T-helper 2 cell (primary cell): ENCODE measurements at regions not wholly inside any gene's neighbourhood (a gene's known extent, or its start where the extent isn't known, plus 50 kb on each side); places are given as distances from the start of the nearest gene placed in this dataset.

Source experiments
- DNase-seq, 5 experiments: peaks; one replicate each; pipeline versions ENCODE4 v3.0.0 to v3.0.0-alpha.2; 2012 to 2022

DNA sequence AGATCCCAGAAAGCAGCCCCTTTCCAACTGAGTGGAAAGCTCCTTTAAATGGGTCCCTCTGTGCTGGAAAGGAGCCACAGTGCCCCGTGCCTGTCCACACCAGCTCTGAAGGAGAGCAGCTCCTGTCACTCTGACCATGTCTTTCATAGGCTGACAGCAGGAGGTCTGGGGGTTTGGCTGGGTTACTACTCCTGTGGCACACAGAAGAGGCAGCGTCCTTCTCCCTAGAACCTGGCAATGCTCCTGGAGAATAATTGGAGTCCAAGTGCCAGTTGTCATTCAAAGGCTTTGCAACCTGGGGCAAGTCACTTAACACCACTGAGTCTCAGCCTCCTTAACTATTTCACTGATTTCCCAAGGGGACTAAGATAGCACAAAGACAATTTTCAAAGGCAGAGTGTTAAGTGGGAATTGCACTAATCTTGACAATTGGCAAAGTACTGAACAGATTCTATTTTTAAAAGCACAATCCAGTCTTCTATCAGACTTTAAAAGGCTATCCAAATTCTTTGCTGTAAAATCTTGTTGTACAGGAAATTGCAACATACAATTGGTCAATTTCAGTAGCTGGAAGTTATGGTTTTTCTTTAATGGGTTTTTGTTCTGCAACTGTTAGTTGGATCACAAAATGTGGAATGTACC lies 457.2 kb downstream of the KIF16B start:
- no peak for DNase-seq

GRCh38 chr20:16113736-16114135 lies 459.5 kb downstream of the KIF16B start:
- no peak for DNase-seq

GRCh38 chr20:16111852-16112412 lies 461.3 kb downstream of the KIF16B start:
- no peak for DNase-seq

- no peak for DNase-seq
Observed at GRCh38 chr20:16111172-16111832, 461.9 kb downstream of the KIF16B start.

DNA sequence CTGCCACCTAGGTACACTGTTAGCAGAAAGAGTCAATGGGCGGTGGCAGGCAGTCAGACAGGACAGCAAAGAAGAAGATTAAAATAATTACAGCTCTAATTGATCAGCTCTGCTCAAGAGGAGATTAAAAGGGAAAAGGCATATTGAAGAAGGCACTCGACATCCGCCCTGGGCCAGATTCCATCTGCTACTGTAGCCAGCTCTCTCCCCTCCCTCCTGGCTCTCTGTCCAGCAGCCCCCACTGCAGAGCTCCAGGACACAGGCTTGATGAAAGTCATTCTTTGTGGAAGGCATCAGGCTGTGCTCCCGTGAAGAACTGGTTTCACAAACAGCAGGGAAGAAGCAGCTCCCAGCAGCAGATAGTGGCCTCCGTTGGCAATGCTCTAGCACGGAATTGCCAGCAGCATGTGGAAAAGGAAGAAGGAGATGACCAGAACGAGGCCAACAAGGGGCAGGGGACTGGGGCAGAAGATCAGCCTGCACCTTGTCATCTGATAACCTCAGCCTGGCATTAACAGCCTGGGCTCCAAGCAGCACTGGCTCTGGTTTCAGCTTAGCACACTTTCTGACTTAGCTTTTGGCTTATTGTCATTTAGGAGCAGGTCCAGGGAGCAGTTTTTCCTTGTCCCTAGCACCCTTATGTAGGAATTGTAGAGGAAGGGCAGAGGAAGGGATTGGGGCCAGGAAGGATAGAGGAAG lies 465.9 kb downstream of the KIF16B start:
- no peak for DNase-seq

GRCh38 chr20:16106191-16106849 lies 466.9 kb downstream of the KIF16B start:
- DNase-seq: no peak

- no peak for DNase-seq
Observed at GRCh38 chr20:16104783-16105182, 468.5 kb downstream of the KIF16B start.
